ENCODE measurements at regions not wholly inside any gene's neighbourhood (a gene's known extent, or its start where the extent isn't known, plus 50 kb on each side); places are given as distances from the start of the nearest gene placed in this dataset.

- no peak overlapping the region for H3K9ac ChIP-seq (ENCODE audit: low read length)
- no peak for TF ChIP-seq EZH2phosphoT487 (IDR thresholded peaks at IDR 0.05; ENCODE audit: low read depth)
- no peak for TF ChIP-seq CTCF (IDR thresholded peaks at IDR 0.05; ENCODE audit: low read depth, low read length)
- H2AFZ ChIP-seq (ENCODE audit: low read depth, low read length): no peak overlapping the region
- H4K20me1 ChIP-seq (ENCODE audit: insufficient read depth, low read length): no peaks in the 10 kb centered on the region
- no peak overlapping the region for H3K4me3 ChIP-seq (ENCODE audit: low read length)
- H3K27me3 ChIP-seq (ENCODE audit: low read depth, low read length): no peaks in the 10 kb centered on the region
- no peak overlapping the region for H3K4me2 ChIP-seq (ENCODE audit: low read length)
- no peak overlapping the region for H3K27ac ChIP-seq (ENCODE audit: low read length)
- H3K79me2 ChIP-seq (ENCODE audit: low read length): no peaks in the 10 kb centered on the region
- H3K36me3 ChIP-seq (replicated peaks; ENCODE audit: low read depth, low read length): no peaks in the 10 kb centered on the region
- no peaks in the 10 kb centered on the region for H3K9me3 ChIP-seq (ENCODE audit: insufficient read depth, low read length)
- no peaks in the 10 kb centered on the region for H3K4me1 ChIP-seq (ENCODE audit: low read length)
These were observed 143.1 kb upstream of the SESN3 start for GRCh38 chr11:95374105-95374504.

- no peak for TF ChIP-seq EZH2phosphoT487 (IDR thresholded peaks at IDR 0.05; ENCODE audit: low read depth)
- no peak for TF ChIP-seq CTCF (IDR thresholded peaks at IDR 0.05; ENCODE audit: low read depth, low read length)
- Histone ChIP-seq H2AFZ (ENCODE audit: low read depth, low read length) (no peak overlapping the region), H3K36me3 (replicated peaks; ENCODE audit: low read depth, low read length) (no peaks in the 10 kb centered on the region), H4K20me1 (ENCODE audit: insufficient read depth, low read length) (no peaks in the 10 kb centered on the region), H3K4me2 (ENCODE audit: low read length) (no peak overlapping the region), H3K4me1 (ENCODE audit: low read length) (no peaks in the 10 kb centered on the region), H3K27me3 (ENCODE audit: low read depth, low read length) (no peaks in the 10 kb centered on the region), H3K9me3 (ENCODE audit: insufficient read depth, low read length) (no peaks in the 10 kb centered on the region), H3K4me3 (ENCODE audit: low read length) (no peak overlapping the region), H3K9ac (ENCODE audit: low read length) (no peak overlapping the region), H3K27ac (ENCODE audit: low read length) (no peak overlapping the region), H3K79me2 (ENCODE audit: low read length) (no peaks in the 10 kb centered on the region)
These were observed 142.2 kb upstream of the SESN3 start for GRCh38 chr11:95373241-95373640.

- Histone ChIP-seq H3K9me3 (ENCODE audit: insufficient read depth, low read length) (no peaks in the 10 kb centered on the region), H2AFZ (ENCODE audit: low read depth, low read length) (0 out of 2 replicates have a peak overlapping the region, but pooled peaks have one; percentile 23), H3K79me2 (ENCODE audit: low read length) (no peaks in the 10 kb centered on the region), H4K20me1 (ENCODE audit: insufficient read depth, low read length) (no peaks in the 10 kb centered on the region), H3K4me2 (ENCODE audit: low read length) (no peak overlapping the region), H3K9ac (ENCODE audit: low read length) (no peak overlapping the region), H3K36me3 (replicated peaks; ENCODE audit: low read depth, low read length) (no peaks in the 10 kb centered on the region), H3K4me1 (ENCODE audit: low read length) (no peaks in the 10 kb centered on the region), H3K27me3 (ENCODE audit: low read depth, low read length) (no peaks in the 10 kb centered on the region), H3K4me3 (ENCODE audit: low read length) (no peak overlapping the region), H3K27ac (ENCODE audit: low read length) (no peak overlapping the region)
- TF ChIP-seq EZH2phosphoT487 (IDR thresholded peaks at IDR 0.05; ENCODE audit: low read depth) (no peak), CTCF (IDR thresholded peaks at IDR 0.05; ENCODE audit: low read depth, low read length) (no peak)
These were observed 141.2 kb upstream of the SESN3 start for GRCh38 chr11:95372097-95372656.

GRCh38 chr11:95371153-95371552, 140.2 kb upstream of the SESN3 start:
- H3K9me3 ChIP-seq (ENCODE audit: insufficient read depth, low read length): no peaks in the 10 kb centered on the region
- H3K36me3 ChIP-seq (replicated peaks; ENCODE audit: low read depth, low read length): no peaks in the 10 kb centered on the region
- no peak overlapping the region for H3K4me2 ChIP-seq (ENCODE audit: low read length)
- no peak overlapping the region for H3K27ac ChIP-seq (ENCODE audit: low read length)
- no peaks in the 10 kb centered on the region for H3K4me1 ChIP-seq (ENCODE audit: low read length)
- H4K20me1 ChIP-seq (ENCODE audit: insufficient read depth, low read length): no peaks in the 10 kb centered on the region
- no peaks in the 10 kb centered on the region for H3K79me2 ChIP-seq (ENCODE audit: low read length)
- H2AFZ ChIP-seq (ENCODE audit: low read depth, low read length): no peak overlapping the region
- H3K4me3 ChIP-seq (ENCODE audit: low read length): no peak overlapping the region
- H3K9ac ChIP-seq (ENCODE audit: low read length): no peak overlapping the region
- TF ChIP-seq CTCF (IDR thresholded peaks at IDR 0.05; ENCODE audit: low read depth, low read length) (no peak), EZH2phosphoT487 (IDR thresholded peaks at IDR 0.05; ENCODE audit: low read depth) (no peak)
- no peaks in the 10 kb centered on the region for H3K27me3 ChIP-seq (ENCODE audit: low read depth, low read length)

Measured in OCI-LY3 (cell line).